GM18861 (cell line): ENCODE measurements at regions not wholly inside any gene's neighbourhood (a gene's known extent, or its start where the extent isn't known, plus 50 kb on each side); places are given as distances from the start of the nearest gene placed in this dataset.
A peak's percentile ranks its signal among the peaks of the same experiment; 100 is the strongest.
"Not testable (repeated sequence)": the region's sequence is repeated elsewhere in the genome, so short reads cannot be mapped to it uniquely, and the experiment has no call there.

Source experiments
- ATAC-seq: cut with Tn5 transposase; IDR thresholded peaks from one replicate; pipeline ENCODE4 v1.9.1; 2021; ENCODE audit not compliant: unreplicated experiment

GRCh38 chr9:20242510-20243189, 379.6 kb downstream of the MLLT3 start:
- peak; percentile 94 for ATAC-seq

GRCh38 chr9:20240498-20240897, 381.8 kb downstream of the MLLT3 start:
- no peak for ATAC-seq

DNA sequence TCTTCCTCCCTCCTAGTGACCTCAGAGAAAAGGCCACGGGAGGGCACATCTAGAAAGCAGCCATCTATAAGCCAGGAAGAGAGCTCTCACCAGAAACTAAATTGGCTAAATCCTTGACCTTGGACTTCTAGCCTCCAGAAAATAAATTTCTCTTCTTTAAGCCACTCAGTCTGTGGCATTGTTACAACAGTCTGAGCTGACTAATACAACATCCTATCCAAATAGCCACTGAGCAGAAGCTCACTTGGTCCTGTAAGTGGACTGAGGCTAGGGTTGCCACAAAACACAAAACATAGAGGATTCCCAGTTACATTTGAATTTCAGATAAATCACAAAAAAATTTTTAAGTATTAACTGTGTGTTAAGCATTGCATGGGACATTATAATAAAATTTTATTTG, 383.4 kb downstream of the MLLT3 start:
- ATAC-seq, result no peak

DNA sequence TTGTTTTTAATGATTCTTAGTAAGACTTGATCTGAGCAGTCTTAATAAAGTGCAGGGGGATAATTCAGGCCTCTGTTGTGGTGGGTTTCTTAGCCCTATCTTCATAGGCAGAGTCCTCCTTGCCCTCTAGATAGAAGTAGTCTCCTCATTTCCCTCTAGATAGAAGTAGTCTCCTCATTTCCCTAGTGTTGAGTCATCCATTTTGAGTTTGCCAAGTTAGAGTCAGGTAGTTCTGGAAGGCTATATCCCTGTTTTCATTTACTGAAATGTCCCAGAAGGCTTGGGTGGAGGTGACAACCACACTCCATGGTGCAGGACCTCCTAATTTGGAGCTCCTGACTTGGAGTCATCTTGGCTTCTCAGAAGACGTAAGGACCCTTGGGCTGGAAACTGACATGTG, 384.6 kb downstream of the MLLT3 start:
- ATAC-seq, result no peak

- no peak for ATAC-seq
These were observed 385.6 kb downstream of the MLLT3 start for GRCh38 chr9:20236676-20237075.

DNA sequence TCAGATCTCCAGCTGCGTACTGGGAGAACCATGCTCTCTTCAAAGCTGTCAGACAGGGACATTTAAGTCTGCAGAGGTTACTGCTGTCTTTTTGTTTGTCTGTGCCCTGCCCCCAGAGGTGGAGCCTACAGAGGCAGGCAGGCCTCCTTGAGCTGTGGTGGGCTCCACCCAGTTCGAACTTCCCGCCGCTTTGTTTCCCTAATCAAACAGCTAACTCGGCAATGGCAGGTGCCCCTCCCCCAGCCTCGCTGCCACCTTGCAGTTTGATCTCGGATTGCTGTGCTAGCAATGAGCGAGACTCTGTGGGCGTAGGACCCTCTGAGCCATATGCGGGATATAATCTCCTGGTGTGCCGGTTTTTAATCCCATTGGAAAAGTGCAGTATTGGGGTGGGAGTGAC, 387.1 kb downstream of the MLLT3 start:
- ATAC-seq, result not testable (repeated sequence)

DNA sequence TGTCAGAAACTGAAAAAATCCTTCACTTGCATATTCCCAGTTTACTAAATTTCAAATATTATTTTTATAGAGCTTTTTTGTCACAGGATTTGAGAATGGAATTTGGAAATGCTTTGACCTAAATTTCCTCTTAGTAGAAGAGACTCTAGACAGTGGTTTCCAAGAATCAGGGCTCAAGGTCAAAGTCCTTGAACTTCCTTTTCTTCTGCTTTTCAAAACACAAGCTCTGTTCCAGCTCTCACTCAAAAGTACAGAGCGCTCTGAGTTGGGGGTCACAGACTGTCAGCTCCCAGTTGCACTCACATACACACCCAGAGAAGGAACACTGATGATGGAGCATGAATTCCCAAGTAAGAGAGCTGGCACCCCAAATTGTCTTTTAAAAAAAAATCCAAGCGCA, 394.2 kb downstream of the MLLT3 start:
- ATAC-seq, result no peak

DNA sequence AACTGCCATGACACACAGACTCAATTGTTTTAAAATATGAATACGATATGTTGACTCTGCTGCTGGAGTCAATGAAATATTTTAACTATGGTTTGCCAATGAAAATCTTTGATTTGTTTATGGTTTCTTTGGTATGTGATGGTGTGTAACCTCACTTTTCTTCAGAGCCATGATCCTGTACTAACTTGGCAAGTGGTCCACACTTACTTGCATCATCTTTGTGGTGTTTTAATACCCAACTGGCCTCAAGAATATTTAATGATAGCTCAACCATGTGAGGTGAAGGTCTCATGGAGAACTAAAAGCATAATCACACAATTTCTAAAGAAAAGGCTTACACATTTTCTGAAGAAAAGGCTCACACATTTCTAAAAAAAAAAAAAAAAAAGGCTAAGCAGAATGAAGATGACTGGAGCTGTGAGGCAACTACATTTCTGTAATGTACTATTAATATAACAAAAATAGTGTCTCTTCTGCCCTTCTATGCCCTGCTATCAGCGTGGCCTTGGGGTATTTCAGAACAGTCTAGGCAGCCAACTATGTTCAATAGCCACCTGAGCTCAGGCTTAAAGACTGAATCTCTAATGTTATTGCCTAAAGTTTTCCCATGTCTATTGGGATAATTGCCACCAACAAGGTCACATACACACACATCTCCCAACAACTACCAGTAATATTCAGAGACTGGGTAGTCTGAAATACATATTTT, 395.0 kb downstream of the MLLT3 start:
- ATAC-seq, result no peak

- no peak for ATAC-seq
These were observed 396.0 kb downstream of the MLLT3 start for GRCh38 chr9:20226345-20226744.

- ATAC-seq, result no peak
These were observed 396.5 kb downstream of the MLLT3 start for GRCh38 chr9:20225826-20226225.

GRCh38 chr9:20224756-20225155, 397.5 kb downstream of the MLLT3 start:
- ATAC-seq, result no peak

- no peak for ATAC-seq
These were observed 402.0 kb downstream of the MLLT3 start for GRCh38 chr9:20220286-20220685.

DNA sequence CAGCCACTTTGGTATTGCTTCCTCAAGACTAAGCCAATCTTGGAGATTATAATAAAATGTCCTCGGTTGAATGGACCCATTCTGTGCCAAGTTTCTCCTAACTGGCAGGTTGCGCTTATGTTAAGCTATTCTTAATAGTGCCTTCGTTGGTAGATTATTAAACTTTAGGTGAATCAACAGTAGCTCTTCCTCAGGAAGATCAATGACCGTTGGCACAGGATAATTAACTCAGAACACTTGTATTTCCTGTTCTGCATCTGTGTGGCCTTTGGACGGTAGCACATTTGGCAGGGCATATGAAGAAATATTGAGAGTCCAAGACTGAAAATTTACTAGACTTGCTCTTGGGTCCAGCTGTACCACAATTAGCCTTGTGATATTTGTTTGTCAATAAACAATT, 402.9 kb downstream of the MLLT3 start:
- no peak for ATAC-seq

DNA sequence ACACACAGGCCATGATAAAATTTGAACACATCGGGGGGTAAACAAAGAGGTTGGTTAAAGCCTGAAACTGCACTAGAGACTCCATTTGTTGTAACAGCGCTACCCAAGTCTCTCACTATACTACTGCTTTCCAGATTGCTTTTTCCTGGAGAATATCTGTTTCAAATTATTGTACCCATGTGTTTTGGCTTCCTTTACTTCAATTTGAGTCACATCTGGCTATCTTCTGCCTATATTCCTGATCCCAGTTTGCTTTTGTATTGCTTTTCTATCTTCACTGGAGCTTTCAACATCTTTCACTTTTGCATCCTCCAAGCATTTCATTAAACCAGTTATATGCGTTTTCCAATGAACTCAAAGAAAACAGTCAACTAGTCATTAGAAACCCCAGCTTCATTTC, 404.7 kb downstream of the MLLT3 start:
- no peak for ATAC-seq

- ATAC-seq, result no peak
These were observed 405.9 kb downstream of the MLLT3 start for GRCh38 chr9:20216438-20216837.

DNA sequence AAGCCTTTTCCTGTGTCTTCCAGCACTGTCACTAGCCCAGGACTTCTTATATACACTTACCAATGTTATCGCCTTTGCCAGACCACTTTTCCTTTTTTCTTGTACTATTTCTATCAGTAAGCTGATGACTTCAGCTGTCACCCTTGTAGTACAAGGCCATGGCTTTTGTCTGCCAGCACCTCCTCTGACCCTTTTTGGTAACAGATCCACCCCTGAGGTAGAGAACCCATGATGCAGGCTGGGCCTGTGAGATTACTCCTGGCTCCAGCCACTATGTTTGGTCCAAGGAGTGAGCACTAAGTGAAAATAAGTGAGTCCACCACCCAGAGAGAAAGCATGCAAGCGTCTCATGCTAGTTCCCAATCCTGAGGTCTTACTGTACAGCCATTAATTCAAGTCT, 406.7 kb downstream of the MLLT3 start:
- no peak for ATAC-seq

DNA sequence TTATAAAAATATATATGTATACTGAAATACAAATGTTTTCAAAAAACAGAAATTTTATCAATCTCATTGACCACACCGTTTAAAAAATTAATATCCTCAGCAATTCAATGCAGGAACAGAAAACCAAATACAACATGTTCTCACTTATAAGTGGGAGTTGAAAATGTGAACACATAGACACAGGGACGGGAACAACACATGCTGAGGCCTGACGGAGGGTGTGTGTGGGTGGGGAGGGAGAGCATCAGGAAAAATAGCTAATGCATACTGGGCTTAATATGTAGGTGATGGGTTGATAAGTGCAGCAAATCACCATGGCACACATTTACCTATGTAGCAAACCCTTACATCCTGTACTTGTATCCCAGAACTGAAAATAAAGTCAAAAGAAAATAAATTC, 409.5 kb downstream of the MLLT3 start:
- no peak for ATAC-seq

DNA sequence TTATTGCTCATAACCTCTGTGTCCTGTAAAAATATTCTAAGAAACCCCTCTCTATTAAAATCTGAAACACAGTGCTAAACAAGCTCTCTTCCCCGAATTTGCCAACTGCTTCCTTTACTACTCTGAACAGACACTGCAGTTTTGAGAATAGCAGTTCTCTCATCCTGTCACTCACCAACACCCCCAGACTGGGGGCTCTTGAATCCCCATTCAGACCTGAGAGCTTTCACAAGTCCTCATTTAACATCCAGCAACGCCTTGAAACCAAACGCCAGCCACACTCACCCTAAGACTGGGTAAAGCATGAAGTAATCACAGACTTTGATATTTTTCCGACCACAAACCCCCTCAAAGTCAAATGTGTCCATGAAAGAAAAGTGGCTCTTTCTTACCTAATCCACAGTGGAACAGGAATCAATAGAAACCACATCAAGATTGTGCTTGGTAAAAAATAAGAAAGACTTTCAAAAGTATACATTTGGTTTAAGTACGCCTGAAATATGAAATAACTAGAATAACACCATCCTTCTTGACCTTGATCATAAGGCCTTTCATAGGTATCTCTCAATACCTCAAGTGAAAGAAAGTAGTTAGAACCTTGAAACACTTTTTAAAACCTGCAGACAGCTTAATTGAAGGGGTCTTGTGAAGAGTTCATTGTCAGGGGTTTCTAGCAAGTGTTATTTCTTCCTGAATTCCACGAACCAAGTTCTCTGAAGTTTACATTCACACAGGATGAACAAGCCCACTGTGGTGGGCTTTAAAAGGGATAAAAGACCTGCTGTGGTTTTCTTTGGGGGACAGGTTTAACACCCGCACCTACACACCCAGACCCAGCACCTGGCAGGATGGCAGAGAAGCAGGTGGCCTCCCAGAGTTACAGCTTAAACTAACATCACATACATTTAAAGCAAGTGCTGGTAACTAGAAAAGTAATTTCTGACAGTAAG, 412.6 kb downstream of the MLLT3 start:
- no peak for ATAC-seq

DNA sequence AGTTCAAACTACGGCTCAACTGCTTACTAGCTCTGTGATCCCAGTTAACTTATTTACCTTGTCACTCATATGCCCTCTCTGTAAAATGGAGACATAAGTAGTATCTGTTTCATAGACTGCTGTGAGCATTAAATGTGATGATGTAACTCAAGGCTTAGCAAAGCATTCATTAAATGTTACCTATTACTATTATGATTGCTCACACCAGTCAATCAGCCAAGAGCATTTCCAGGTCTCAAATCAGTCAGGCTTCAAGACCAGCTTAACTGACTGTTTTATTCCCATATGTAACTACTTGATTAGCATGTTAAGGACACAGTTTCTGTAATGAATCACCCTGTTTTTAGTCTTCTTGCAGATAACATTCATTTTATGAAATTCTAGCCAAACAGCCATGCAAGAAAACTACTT, 413.3 kb downstream of the MLLT3 start:
- ATAC-seq, result peak; percentile 50

DNA sequence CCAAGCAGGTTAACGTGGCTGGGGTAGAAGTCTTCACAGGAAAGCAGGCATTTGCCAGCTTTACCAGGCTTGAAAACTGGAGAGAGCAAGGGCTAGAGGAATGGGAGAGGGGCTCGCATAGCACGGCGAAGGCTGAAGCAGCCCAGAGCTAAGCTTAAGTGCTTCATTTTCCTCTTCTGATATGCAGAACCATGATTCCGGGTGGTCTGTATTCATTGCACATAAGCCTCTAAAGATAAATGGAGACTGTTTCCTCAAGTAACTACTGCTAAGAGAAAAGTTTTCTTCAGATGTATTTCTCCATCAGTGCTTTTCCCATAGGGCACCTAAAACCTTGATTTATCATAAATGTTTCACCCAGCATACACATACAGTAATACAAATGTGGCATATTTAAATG, 414.1 kb downstream of the MLLT3 start:
- ATAC-seq, result no peak

- no peak for ATAC-seq
These were observed 415.1 kb downstream of the MLLT3 start for GRCh38 chr9:20207176-20207575.

- ATAC-seq, result no peak
These were observed 416.5 kb downstream of the MLLT3 start for GRCh38 chr9:20205821-20206220.
